IMR-90 (cell line): ENCODE measurements at regions not wholly inside any gene's neighbourhood (a gene's known extent, or its start where the extent isn't known, plus 50 kb on each side); places are given as distances from the start of the nearest gene placed in this dataset.

Experiments
- ATAC-seq: fragments of 200-7000 bp; cut with Tn5 transposase; 2 replicates; pipeline ENCODE4 v1.9.1; 2020; ENCODE audit warnings: low read depth, mild to moderate bottlenecking, moderate library complexity
- BruUV-seq: library from RNA; stranded (reverse); fragments of 400-500 nt; replicated peaks from 2 replicates; lab custom pipeline; 2021; lab: Mats Ljungman, UMichigan
- CTCF ChIA-PET: fragments of 300-600 bp; formaldehyde crosslinking; extraction: SDS; loops from one replicate; lab custom pipeline; 2021; ENCODE audit warnings: antibody characterized with exemption; lab: Yijun Ruan, JAX
- POLR2A ChIA-PET: fragments of 300-600 bp; sonication (Branson Sonifier 250); formaldehyde crosslinking; loops from one replicate; lab custom pipeline; 2022; ENCODE audit warnings: antibody characterized with exemption; ENCODE audit not compliant: unreplicated experiment; lab: Charles Lee
- DNase-seq: peaks from one replicate; pipeline ENCODE4 v3.0.0; 2013
- H2AFZ ChIP-seq: replicated peaks from 2 replicates; pipeline ENCODE3; 2013; ENCODE audit warnings: low read length, mild to moderate bottlenecking; ENCODE audit not compliant: poor library complexity
- H2AK5ac ChIP-seq: 2 replicates; pipeline ENCODE4 v1.6.1; 2013; ENCODE audit warnings: low read depth, low read length, inconsistent platforms
- H2AK9ac ChIP-seq: replicated peaks from 2 replicates; pipeline ENCODE3; 2013; ENCODE audit warnings: mild to moderate bottlenecking, low read depth, low read length, moderate library complexity; ENCODE audit not compliant: poor library complexity
- H2BK120ac ChIP-seq: 2 replicates; pipeline ENCODE4 v1.6.1; 2013; ENCODE audit warnings: low read depth, low read length, inconsistent platforms
- H2BK15ac ChIP-seq: 3 replicates; pipeline ENCODE4 v1.6.1; 2013; ENCODE audit warnings: low read depth, low read length, inconsistent platforms
- H2BK20ac ChIP-seq: 2 replicates; pipeline ENCODE4 v1.6.1; 2013; ENCODE audit warnings: low read depth, mild to moderate bottlenecking, inconsistent platforms, low read length, moderate library complexity
- H2BK5ac ChIP-seq: 2 replicates; pipeline ENCODE4 v1.6.1; 2013; ENCODE audit warnings: mild to moderate bottlenecking, low read depth, low read length, inconsistent platforms; ENCODE audit not compliant: poor library complexity, severe bottlenecking
- H3K14ac ChIP-seq: replicated peaks from 2 replicates; pipeline ENCODE4 v1.6.1; 2013; ENCODE audit warnings: low read depth, low read length, inconsistent platforms
- H3K18ac ChIP-seq: 2 replicates; pipeline ENCODE4 v1.6.1; 2013; ENCODE audit warnings: low read depth, low read length, control low read depth
- H3K23ac ChIP-seq: 2 replicates; pipeline ENCODE4 v1.6.1; 2013; ENCODE audit warnings: low read depth, low read length, inconsistent platforms
- H3K27ac ChIP-seq: 2 replicates; pipeline ENCODE4 v1.5.1; 2013; ENCODE audit warnings: mild to moderate bottlenecking, control low read depth, low read length; ENCODE audit not compliant: insufficient read depth
- H3K27me3 ChIP-seq: 2 replicates; pipeline ENCODE4 v1.6.1; 2013; ENCODE audit warnings: low read length; ENCODE audit not compliant: control insufficient read depth, insufficient read depth
- H3K36me3 ChIP-seq: 2 replicates; pipeline ENCODE4 v1.6.1; 2013; ENCODE audit warnings: low read length, mixed read lengths; ENCODE audit not compliant: control insufficient read depth, insufficient read depth
- H3K4ac ChIP-seq: 2 replicates; pipeline ENCODE4 v1.6.1; 2013; ENCODE audit warnings: low read depth, low read length, inconsistent platforms
- H3K4me1 ChIP-seq: 2 replicates; pipeline ENCODE4 v1.6.1; 2013; ENCODE audit warnings: low read length, mixed read lengths; ENCODE audit not compliant: control insufficient read depth, insufficient read depth
- H3K4me2 ChIP-seq: 2 replicates; pipeline ENCODE4 v1.6.1; 2013; ENCODE audit warnings: low read depth, mild to moderate bottlenecking, control low read depth, low read length, moderate library complexity
- H3K4me3 ChIP-seq: 2 replicates; pipeline ENCODE4 v1.5.1; 2013; ENCODE audit warnings: low read depth, mild to moderate bottlenecking, control low read depth, low read length, moderate library complexity; ENCODE audit not compliant: insufficient read depth
- H3K56ac ChIP-seq: 2 replicates; pipeline ENCODE4 v1.6.1; 2013; ENCODE audit warnings: low read length, inconsistent platforms; ENCODE audit not compliant: insufficient read depth; ENCODE audit errors: extremely low read depth
- H3K79me1 ChIP-seq, 2 experiments: 2 replicates each; pipeline ENCODE4 v1.6.1; 2013; ENCODE audit warnings: low read length in 2 of 2, inconsistent platforms in 1 of 2, low read depth in 1 of 2
- H3K9ac ChIP-seq: 2 replicates; pipeline ENCODE4 v1.6.1; 2013; ENCODE audit warnings: low read depth, low read length, control low read depth
- H3K9me1 ChIP-seq: 2 replicates; pipeline ENCODE4 v1.6.1; 2013; ENCODE audit warnings: low read length, inconsistent platforms; ENCODE audit not compliant: insufficient read depth
- H3K9me3 ChIP-seq: 2 replicates; pipeline ENCODE4 v1.6.1; 2013; ENCODE audit warnings: low read length; ENCODE audit not compliant: control insufficient read depth, insufficient read depth
- H4K20me1 ChIP-seq: 2 replicates; pipeline ENCODE4 v1.6.1; 2013; ENCODE audit warnings: low read length, inconsistent platforms; ENCODE audit not compliant: insufficient read depth
- H4K5ac ChIP-seq: 2 replicates; pipeline ENCODE4 v1.6.1; 2013; ENCODE audit warnings: mild to moderate bottlenecking, low read depth, low read length, control low read depth
- H4K8ac ChIP-seq, 2 experiments: 2 replicates each; pipeline ENCODE4 v1.6.1; 2013; ENCODE audit warnings: low read depth in 2 of 2, low read length in 2 of 2, control low read depth in 1 of 2, inconsistent platforms in 1 of 2
- H4K91ac ChIP-seq: 2 replicates; pipeline ENCODE4 v1.6.1; 2013; ENCODE audit warnings: low read depth, low read length, inconsistent platforms; ENCODE audit not compliant: insufficient read depth
- BHLHE40 ChIP-seq: fragments of 150-350 bp; IDR thresholded peaks from 2 replicates; pipeline ENCODE4 v1.6.1; 2016; ENCODE audit warnings: mild to moderate bottlenecking, low read depth, low read length
- RFX5 ChIP-seq: IDR thresholded peaks from 2 replicates; pipeline ENCODE4 v1.8.0; 2012; ENCODE audit warnings: low read depth, mild to moderate bottlenecking, low read length, moderate library complexity
- WGBS, 2 experiments: methylation state at CpG; one replicate each; pipeline versions ENCODE4 v1.1.5 to v1.1.7; 2013; ENCODE audit warnings: missing lambda C conversion rate in 2 of 2; ENCODE audit not compliant: insufficient read length in 1 of 2; ENCODE audit errors: extremely low coverage in 2 of 2; 5-methylcytosine and 5-hydroxymethylcytosine counted together
- dilution Hi-C: fragments of 300-500 bp; cut with HindIII; formaldehyde crosslinking; loops from one replicate; pipeline ENCODE4 v1.14.3; 2018; ENCODE audit warnings: low sequenced_read_pairs; ENCODE audit not compliant: unreplicated experiment
- in situ Hi-C: fragments of 300-500 bp; cut with MboI; formaldehyde crosslinking; loops from 3 replicates; pipeline ENCODE4 v1.14.3; 2019; ENCODE audit warnings: low sequenced_read_pairs, inconsistent platforms, mixed read lengths
- intact Hi-C: fragments of 100-400 bp; cut with micrococcal nuclease; formaldehyde crosslinking; loops from 2 replicates; pipeline ENCODE4 v1.10.0; 2022

GRCh38 chr15:95839367-95839782, 491.1 kb upstream of the NR2F2 start:
- Histone ChIP-seq H3K27ac (peak overlapping the region; percentile 86; the same call in 1 of the 2 replicates), H2AK5ac (no peak overlapping the region; the same call in 1 of the 2 replicates), H3K27me3 (no peaks in the 10 kb centered on the region), H2AK9ac (no peak overlapping the region), H3K9me1 (peaks cover 6% of the 10 kb centered on the region), H4K5ac (peak overlapping the region; percentile 86), H3K4me2 (peak overlapping the region; percentile 62; the same call in 1 of the 2 replicates), H2BK120ac (peak overlapping the region; percentile 82), H3K23ac (peak overlapping the region; percentile 11; the same call in 1 of the 2 replicates), H4K20me1 (no peaks in the 10 kb centered on the region), H2BK20ac (peak overlapping the region; percentile 83), H3K18ac (peak overlapping the region; percentile 87), H3K14ac (peak overlapping the region; percentile 35), H4K91ac (peak overlapping the region; percentile 30; the same call in 1 of the 2 replicates), H3K56ac (no peak overlapping the region; the same call in 1 of the 2 replicates), H2BK5ac (peak overlapping the region; percentile 52), H3K79me1 (no peaks in the 10 kb centered on the region), H3K36me3 (no peaks in the 10 kb centered on the region), H3K9ac (no peak overlapping the region), H4K8ac (peak overlapping the region; percentile 20 to 66), H3K4me3 (no peak overlapping the region), H2AFZ (no peak overlapping the region), H3K4ac (peak overlapping the region; percentile 57), H3K4me1 (peaks cover 12% of the 10 kb centered on the region), H2BK15ac (peak overlapping the region; percentile 13; the same call in 1 of the 3 replicates), H3K9me3 (no peaks in the 10 kb centered on the region)
- WGBS, 2 experiments, result no CpG with 5 or more reads among the region's 2 CpGs
- ChIA-PET POLR2A (no interaction called here), CTCF (interaction anchor here (0.5 kb wide), 1 partner anchor 278 kb away, joined by 3 read pairs; no protein-coding TSS in a partner anchor)
- intact Hi-C loops (no loop called here), in situ Hi-C loops (no loop called here), dilution Hi-C loops (no loop called here)
- TF ChIP-seq RFX5, result no peak
- TF ChIP-seq BHLHE40, result no peak
- ATAC-seq (no peak), DNase-seq (no peak)
- BruUV-seq, result no TSS peak
